GM12873 (cell line): ENCODE measurements at regions not wholly inside any gene's neighbourhood (a gene's known extent, or its start where the extent isn't known, plus 50 kb on each side); places are given as distances from the start of the nearest gene placed in this dataset.

ENCODE experiments used
- CTCF ChIP-seq: IDR thresholded peaks from 2 replicates; pipeline ENCODE4 v1.5.1; 2012; ENCODE audit warnings: low read depth, mild to moderate bottlenecking, moderate library complexity, low read length, control low read depth; ENCODE audit not compliant: insufficient read depth; ENCODE audit errors: missing control alignments

DNA sequence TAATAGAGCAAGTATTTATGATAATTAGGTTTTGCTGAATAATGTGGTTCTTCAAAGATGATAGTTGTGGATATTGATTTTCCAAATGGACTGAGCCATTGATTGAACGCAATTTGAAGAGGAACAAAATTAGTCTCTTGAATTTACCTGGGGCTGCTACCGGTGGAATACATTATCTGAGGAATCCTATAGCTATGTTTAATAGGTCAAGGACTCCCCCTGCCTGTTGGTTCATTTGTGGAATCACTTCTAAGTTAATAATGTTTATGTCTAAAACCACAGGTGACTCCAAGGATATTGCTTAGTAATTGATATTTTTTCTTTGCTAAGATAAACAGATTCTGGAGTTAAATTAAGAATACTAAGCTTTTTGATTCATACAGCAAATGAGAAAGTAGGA lies 576.0 kb upstream of the PABPC4L start:
- no peak for TF ChIP-seq CTCF

DNA sequence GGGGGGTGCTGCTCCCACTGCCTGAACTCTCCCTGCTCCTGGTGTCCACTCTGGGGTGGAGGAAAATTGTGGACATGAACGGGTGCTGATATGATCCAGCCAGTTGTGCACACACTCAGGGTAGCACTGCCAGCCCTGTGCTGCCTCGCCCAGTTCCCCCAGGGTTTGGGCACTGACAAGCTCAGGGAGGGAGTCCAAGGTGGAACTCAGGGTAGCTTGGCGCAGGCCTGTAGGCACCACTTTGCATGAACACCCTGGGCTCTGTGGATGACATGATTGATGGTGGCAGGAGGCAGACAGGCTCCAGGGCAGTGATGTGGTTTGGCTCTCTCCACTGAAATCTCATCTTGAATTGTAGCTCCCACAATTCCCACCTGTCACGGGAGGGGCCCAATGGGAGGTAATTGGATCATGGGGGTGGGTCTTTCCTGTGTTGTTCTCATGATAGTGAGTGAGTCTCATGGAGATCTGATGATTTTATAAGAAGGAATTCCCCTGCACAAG lies 572.0 kb upstream of the PABPC4L start:
- no peak for TF ChIP-seq CTCF

- peak; percentile 40 for TF ChIP-seq CTCF
Measured at GRCh38 chr4:134762053-134762452, 560.5 kb upstream of the PABPC4L start.

DNA sequence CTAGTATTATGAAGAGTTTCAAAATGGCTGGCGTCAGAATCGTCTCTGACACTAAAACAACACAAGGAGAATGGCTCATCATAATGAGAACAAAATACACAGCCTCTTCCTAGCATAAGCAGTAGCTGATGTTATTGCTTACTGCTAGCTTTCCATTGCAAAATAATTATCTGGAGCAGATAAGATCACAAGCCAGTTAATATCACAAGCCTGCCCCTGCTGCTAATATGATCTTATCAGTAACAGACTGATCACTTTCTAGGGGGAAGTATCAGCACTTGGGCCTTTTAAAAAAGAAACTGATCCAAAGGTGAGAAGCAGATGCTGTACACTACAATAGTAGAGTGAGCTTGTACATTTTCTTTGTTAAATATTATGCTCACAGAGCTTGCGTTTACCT lies 554.8 kb upstream of the PABPC4L start:
- TF ChIP-seq CTCF: no peak

DNA sequence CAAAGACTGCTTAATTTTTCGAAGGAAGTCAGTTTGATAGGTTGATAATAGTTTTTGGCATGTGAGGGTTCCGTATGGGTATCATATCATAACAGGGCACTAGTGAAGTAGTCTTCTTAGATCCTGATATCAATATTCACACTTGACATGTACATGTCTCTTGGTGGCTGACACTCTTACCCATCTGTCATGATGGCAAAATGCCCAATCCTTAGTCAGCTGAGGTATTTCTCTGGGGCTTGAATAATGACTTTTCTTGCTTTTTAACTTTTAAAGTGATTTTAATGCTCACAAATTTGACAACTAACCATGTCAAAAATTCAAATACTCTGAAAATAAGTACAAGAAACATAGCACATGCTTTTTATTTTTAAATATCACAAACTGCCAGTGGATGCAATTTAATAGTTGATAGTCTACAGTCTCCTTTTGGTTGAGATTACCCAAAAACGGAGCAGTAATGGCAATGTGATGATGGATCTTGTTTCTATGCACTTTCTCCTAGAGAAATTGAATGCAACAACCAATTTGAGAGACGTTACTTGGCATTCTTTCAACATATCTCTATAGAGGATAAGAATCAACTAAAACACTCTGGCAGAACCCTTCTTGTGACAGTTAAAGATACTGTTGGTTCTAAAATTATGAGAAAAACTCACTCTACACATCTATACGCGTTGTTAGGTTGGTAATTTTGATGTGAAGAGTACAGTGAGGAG lies 552.9 kb upstream of the PABPC4L start:
- no peak for TF ChIP-seq CTCF

- TF ChIP-seq CTCF: no peak
Measured at GRCh38 chr4:134753390-134753789, 551.8 kb upstream of the PABPC4L start.

DNA sequence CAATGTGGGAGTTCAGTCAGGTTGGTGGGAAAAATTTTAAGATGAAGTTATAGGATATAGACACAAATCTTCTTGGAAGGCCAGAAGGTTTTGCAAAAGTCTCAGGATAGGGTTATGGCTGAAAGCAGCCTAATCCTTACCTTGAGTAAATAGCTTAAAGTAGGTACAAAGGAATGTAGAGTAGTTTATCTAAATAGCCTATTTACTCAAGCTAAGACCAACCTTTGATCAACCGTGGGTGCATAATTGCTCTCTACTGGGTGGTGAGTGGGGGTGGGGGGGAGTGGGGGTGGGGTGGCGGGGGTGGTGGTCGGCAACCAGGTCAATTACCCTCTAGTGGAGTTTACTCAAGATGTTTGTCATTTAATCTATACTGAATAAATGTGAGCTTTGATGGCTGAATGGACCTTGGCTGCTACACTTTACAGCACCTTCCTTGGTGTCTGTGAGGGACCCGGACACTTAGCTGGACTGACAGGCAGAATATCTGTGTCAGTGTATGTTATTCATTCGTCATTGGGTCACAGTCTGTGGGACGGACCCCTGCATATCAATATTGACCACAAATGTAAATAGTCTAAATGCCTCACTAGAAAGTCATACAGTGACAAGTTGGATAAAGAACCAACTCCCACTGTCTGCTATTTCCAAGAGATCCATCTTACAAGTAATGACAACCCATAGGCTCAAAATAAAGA lies 545.7 kb upstream of the PABPC4L start:
- no peak for TF ChIP-seq CTCF
